Hepatic stellate cell (primary cell): ENCODE measurements at regions not wholly inside any gene's neighbourhood (a gene's known extent, or its start where the extent isn't known, plus 50 kb on each side); places are given as distances from the start of the nearest gene placed in this dataset.

Experiments used
- DNase-seq: peaks from one replicate; pipeline ENCODE4 v3.0.0; 2011; ENCODE audit warnings: low spot score

- DNase-seq, result no peak
Measured at GRCh38 chr16:62974424-62974823, 938.2 kb upstream of the CDH8 start.

- DNase-seq, result no peak
Measured at GRCh38 chr16:62970851-62971250, 934.6 kb upstream of the CDH8 start.

DNA sequence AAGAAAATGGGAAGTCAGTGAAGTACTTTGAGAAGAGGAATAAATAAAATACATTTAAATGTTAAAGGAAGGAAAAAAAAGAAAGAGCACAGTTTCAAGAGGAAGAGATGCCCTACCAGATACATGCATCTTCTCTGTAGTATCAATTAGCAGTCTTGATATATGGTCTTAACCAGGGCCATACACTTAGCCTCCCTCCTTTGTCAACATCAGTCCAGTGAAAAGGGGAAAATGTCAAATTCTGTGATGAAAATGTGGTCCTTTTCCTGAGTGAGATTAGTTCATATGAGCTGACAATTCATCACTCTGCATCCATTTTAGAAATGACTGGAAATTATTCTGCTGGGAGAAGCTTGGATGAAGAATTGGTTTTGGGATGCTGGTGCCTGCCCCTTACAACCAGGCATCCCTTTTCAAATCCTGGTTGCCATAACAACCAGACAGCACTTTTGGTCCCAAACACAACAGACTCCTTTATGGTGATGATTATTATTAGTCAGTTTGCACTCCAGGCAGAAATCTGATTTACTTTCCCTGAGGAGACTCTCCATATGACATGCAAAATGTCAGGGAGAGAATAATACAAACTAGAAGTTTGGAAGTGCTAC is 933.6 kb upstream of the CDH8 start:
- no peak for DNase-seq

DNA sequence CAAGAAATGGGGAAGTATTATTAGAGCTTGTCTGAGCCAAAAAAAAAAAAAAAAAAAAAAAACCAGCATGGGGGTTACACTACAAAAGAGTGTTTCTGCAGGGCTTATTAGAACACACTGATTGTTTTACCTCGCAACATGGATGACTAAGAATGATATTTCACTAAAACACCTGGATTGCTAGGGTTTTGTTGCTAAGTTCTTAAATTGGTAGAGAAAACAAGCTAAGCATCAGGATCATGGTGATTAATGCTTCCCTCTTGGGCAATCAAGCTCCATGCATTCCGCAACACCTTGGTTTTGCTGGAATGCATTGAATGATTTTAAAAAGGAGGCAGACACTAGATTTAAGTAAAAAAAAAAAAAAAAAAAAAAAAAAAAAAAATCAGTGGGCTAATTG is 931.4 kb upstream of the CDH8 start:
- DNase-seq, result no peak

- DNase-seq, result no peak
Measured at GRCh38 chr16:62967163-62967562, 930.9 kb upstream of the CDH8 start.

GRCh38 chr16:62966626-62967025 is 930.4 kb upstream of the CDH8 start:
- no peak for DNase-seq

DNA sequence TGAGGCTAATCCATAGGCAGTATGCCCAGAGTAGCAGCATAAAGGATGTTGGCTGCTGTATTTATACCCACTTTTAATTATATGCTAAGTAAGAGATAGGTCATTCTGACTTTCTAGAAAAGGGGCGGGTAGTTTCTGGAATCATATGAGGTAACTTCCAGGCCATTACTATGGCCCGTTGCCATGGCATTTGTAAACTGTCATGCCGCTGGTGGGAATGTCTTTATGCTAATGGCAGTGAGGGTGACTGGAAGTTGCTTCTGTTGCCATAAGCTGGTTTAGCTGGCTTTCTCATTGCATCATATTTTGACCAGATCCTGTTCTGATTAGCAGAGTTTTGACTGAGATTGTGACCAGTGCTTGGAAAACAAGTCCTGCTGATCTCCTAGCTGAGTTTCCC is 929.6 kb upstream of the CDH8 start:
- no peak for DNase-seq

GRCh38 chr16:62963846-62964245 is 927.6 kb upstream of the CDH8 start:
- no peak for DNase-seq

DNA sequence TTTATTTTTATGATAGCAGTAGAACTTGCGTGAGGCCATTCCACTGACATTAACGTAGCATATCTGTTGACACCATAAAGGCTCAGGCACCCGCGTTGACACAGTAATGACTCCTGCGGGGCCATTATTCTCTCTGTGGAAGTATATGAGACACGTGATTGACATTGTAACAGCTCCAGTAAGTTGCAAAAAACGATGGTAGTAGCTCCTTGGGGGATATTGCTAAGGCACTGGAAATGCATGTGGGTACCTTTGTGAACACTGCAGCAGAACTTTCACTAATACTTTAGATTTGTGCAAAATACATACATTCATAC is 918.8 kb upstream of the CDH8 start:
- no peak for DNase-seq

DNA sequence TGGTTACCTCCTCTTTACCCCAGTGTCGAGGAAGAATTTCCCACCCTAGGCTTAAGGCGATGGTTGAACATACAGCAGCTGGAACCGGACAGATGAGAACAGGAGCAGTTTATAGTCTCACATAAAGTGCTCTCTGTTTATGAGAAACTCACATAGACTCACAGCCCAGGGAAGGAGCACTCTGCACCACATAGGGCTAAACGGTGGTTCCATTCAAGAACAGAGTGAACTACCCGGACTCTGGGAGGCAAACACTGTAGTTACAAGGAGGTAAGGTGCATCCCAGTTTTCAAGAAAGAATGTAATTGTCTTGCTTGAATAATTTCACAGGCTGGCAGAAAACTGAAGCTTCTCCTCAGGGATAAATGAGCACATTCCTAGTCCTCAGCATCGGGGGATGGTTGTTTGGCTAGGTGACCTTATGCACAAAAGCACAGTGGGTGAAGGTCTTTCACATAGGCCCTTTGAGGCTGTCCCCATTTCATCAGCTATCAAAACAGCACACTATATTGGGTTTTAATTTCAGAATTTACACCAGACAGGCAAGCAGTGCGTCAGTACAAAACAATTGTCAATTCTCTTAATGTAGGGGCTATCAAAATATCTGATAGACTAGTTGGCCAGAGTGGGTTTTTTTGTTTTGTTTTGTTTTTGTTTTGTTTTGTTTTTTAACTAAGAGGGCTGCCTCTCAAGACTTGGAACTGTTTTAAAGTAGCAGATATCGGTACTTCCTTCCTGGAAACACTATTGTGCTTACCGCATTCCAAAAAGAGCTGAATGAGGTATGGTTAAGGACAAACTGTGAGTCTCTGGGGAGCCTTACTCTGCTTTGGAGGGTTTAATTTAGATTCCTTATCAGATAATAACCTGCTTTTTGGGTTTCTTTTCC is 918.1 kb upstream of the CDH8 start:
- DNase-seq, result no peak

DNA sequence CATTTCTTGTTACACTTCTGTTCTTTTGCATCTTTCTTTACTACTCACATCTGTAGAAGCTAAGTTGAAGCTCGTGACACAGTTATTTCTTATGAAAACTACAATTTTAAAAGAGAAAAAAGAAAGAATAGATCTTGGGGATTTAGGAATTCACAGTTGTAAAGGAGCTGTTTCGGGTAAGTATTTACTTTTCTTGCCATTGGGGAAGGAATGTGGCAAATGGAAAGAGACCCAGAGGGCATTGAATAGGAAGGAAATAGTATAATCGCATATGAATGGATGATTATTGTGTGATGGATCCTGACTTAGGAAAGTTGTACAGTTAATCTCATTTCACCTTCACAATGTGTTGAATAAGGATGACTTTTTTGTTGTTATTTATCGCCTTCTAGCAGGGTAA is 914.1 kb upstream of the CDH8 start:
- DNase-seq, result no peak

DNA sequence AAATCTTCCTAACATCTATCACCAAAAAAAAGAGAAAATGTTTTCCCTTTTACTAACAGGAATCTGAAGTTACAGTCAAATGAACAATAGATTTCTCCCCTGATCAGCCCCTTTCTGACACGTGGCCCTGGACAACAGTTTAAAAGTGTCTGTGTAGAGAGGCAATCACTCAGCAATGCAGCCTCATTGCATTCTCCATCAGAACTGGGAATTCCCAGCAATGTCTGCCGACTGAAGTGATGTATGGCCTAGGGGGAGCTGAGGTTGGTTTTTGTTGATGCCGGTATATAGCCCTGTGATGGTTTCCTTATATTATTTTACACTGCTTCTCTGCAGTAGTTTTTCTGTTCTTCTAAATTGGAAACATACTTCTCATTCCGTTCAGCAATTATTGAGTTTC is 904.3 kb upstream of the CDH8 start:
- DNase-seq, result no peak

GRCh38 chr16:62939687-62940086 is 903.4 kb upstream of the CDH8 start:
- DNase-seq, result no peak

DNA sequence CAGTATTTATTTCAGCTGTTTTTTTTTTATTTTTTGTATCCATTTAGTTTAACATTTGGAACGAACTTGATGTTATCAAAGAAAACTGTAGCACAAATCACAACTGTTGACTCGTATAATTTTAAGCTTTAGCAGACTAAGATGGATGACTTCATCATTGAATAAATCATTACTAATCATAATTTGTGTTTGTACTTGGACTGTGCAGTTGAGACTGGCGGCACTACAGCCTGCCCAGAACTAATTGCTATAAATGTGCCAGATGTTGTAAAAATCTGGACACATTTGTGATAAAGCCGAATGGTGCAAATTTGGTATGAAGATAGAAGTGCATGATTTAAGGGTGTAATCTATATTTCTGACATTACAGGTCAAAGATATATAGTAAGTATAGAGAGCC is 897.7 kb upstream of the CDH8 start:
- no peak for DNase-seq

- no peak for DNase-seq
Measured at GRCh38 chr16:62929593-62929992, 893.4 kb upstream of the CDH8 start.

DNA sequence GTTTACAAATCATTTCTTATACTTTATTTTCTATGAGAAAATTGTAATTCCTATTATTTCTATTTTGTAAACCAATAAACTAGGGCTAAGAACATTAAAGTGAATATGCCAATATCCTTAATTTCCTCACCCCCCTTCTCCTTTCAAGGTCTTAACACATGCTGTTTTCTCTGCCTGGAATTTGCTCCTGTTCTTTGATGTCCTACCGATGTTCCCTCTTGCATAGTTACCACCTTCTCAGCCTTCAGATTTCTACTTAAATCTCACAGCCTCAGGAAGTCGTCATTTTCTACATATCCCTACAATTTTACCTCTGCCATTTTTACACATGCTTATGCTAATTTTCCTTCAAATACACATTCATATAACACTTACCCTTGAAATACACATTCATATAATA is 890.9 kb upstream of the CDH8 start:
- no peak for DNase-seq

DNA sequence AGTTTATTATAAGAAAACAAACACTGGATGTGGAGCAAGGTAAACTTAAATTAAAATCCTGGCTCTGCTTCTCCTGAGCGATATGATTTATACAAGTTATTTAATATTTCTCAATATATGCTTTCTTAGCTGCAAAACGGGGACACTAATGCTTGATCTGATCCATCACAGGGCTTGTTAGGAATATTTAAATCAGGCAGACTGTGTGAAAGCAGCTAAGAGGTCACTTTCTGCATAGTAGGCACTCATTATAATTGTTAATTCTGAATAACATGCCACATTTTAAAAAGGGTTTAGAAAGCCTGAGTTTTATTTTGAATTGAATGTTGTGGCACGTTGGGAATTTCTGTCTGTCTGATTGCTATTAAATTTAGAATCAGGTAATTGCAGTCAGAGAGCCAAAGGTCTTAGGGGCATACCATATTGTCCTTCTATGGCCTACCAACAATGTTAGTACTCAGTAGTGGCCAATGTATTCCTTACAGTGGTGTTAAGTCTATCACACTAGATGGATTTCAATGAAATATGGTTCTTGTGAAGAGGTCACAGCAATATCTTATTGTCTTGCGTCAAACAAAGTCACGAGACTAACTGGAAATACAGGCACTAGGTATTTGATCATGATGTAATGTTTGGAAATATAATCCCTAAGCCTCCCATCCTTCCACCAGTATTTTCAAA is 890.0 kb upstream of the CDH8 start:
- no peak for DNase-seq

- DNase-seq, result no peak
Measured at GRCh38 chr16:62921904-62922303, 885.7 kb upstream of the CDH8 start.

GRCh38 chr16:62913924-62914323 is 877.7 kb upstream of the CDH8 start:
- DNase-seq, result no peak

- no peak for DNase-seq
Measured at GRCh38 chr16:62913333-62913732, 877.1 kb upstream of the CDH8 start.

DNA sequence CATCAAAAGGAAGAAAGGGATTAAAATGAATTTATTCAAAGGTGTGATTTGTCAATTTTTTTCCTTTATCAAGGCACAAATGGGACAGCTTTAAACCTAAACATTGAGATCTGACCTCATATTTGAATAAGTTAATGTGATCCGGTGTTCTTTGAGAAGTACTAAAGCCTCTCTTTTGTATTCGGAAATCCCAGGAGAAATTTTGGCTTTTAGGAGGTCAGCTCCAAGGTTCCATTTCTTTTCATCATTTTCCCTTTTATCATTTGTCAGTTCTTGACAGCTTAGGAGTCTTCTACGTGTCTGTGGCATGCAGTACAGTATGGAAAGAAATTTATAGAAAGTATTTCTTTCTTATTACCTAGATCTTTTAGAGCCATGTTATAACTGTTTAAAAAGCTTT is 873.4 kb upstream of the CDH8 start:
- no peak for DNase-seq

GRCh38 chr16:62907562-62907961 is 871.3 kb upstream of the CDH8 start:
- no peak for DNase-seq

- no peak for DNase-seq
Measured at GRCh38 chr16:62903961-62904502, 867.8 kb upstream of the CDH8 start.
